ENCODE measurements at regions not wholly inside any gene's neighbourhood (a gene's known extent, or its start where the extent isn't known, plus 50 kb on each side); places are given as distances from the start of the nearest gene placed in this dataset.
"Not testable (repeated sequence)": the region's sequence is repeated elsewhere in the genome, so short reads cannot be mapped to it uniquely, and the experiment has no call there.

GRCh38 chr1:199612976-199613774 lies 414.3 kb upstream of the NR5A2 start:
- Histone ChIP-seq H3K36me3 (ENCODE audit: control insufficient read depth, insufficient read depth, low read length) (no peaks in the 10 kb centered on the region), H3K4me3 (replicated peaks; ENCODE audit: low read depth, low read length) (no peak overlapping the region), H3K27me3 (replicated peaks; ENCODE audit: control insufficient read depth, insufficient read depth, low read length) (no peaks in the 10 kb centered on the region; the same call in 1 of the 2 replicates)
- DNase-seq (ENCODE audit: extremely low read depth, insufficient read length), result no peak
- TF ChIP-seq CTCF (IDR thresholded peaks at IDR 0.05; ENCODE audit: insufficient read depth, low read length, poor library complexity, severe bottlenecking), result no peak

- TF ChIP-seq CTCF (IDR thresholded peaks at IDR 0.05; ENCODE audit: insufficient read depth, low read length, poor library complexity, severe bottlenecking), result no peak
Observed at GRCh38 chr1:199616947-199617346, 410.6 kb upstream of the NR5A2 start.

GRCh38 chr1:199619223-199619622 lies 408.3 kb upstream of the NR5A2 start:
- H3K4me3 ChIP-seq (replicated peaks; ENCODE audit: low read depth, low read length), result no peak overlapping the region
- DNase-seq (ENCODE audit: extremely low read depth, insufficient read length), result no peak
- no peaks in the 10 kb centered on the region for H3K36me3 ChIP-seq (ENCODE audit: control insufficient read depth, insufficient read depth, low read length)
- no peak for TF ChIP-seq CTCF (IDR thresholded peaks at IDR 0.05; ENCODE audit: insufficient read depth, low read length, poor library complexity, severe bottlenecking)
- H3K27me3 ChIP-seq (replicated peaks; ENCODE audit: control insufficient read depth, insufficient read depth, low read length), result no peaks in the 10 kb centered on the region; the same call in 1 of the 2 replicates

More at GRCh38 chr1:199616947-199617346, 410.6 kb upstream of the NR5A2 start:
- Histone ChIP-seq H3K4me3 (replicated peaks; ENCODE audit: low read depth, low read length) (no peak overlapping the region), H3K27me3 (replicated peaks; ENCODE audit: control insufficient read depth, insufficient read depth, low read length) (no peaks in the 10 kb centered on the region; the same call in 1 of the 2 replicates), H3K36me3 (ENCODE audit: control insufficient read depth, insufficient read depth, low read length) (no peaks in the 10 kb centered on the region)
- DNase-seq (ENCODE audit: extremely low read depth, insufficient read length), result no peak

GRCh38 chr1:199626228-199626627 lies 401.3 kb upstream of the NR5A2 start:
- not testable (repeated sequence) for H3K4me3 ChIP-seq (replicated peaks; ENCODE audit: low read depth, low read length); H3K36me3 ChIP-seq (ENCODE audit: control insufficient read depth, insufficient read depth, low read length); H3K27me3 ChIP-seq (replicated peaks; ENCODE audit: control insufficient read depth, insufficient read depth, low read length); DNase-seq (ENCODE audit: extremely low read depth, insufficient read length)

GRCh38 chr1:199629624-199630023 lies 397.9 kb upstream of the NR5A2 start:
- TF ChIP-seq CTCF (IDR thresholded peaks at IDR 0.05; ENCODE audit: insufficient read depth, low read length, poor library complexity, severe bottlenecking), result no peak
- H3K27me3 ChIP-seq (replicated peaks; ENCODE audit: control insufficient read depth, insufficient read depth, low read length), result no peaks in the 10 kb centered on the region; the same call in 1 of the 2 replicates

GRCh38 chr1:199639453-199639852 lies 388.1 kb upstream of the NR5A2 start:
- DNase-seq (ENCODE audit: extremely low read depth, insufficient read length), result no peak
- H3K27me3 ChIP-seq (replicated peaks; ENCODE audit: control insufficient read depth, insufficient read depth, low read length), result no peaks in the 10 kb centered on the region
- TF ChIP-seq CTCF (IDR thresholded peaks at IDR 0.05; ENCODE audit: insufficient read depth, low read length, poor library complexity, severe bottlenecking), result no peak

More at GRCh38 chr1:199629624-199630023, 397.9 kb upstream of the NR5A2 start:
- Histone ChIP-seq H3K4me3 (replicated peaks; ENCODE audit: low read depth, low read length) (no peak overlapping the region), H3K36me3 (ENCODE audit: control insufficient read depth, insufficient read depth, low read length) (no peaks in the 10 kb centered on the region)
- no peak for DNase-seq (ENCODE audit: extremely low read depth, insufficient read length)

More at GRCh38 chr1:199639453-199639852, 388.1 kb upstream of the NR5A2 start:
- H3K36me3 ChIP-seq (ENCODE audit: control insufficient read depth, insufficient read depth, low read length), result no peaks in the 10 kb centered on the region
- no peak overlapping the region for H3K4me3 ChIP-seq (replicated peaks; ENCODE audit: low read depth, low read length)

Measured in GM06990 (cell line).